HT1080 (cell line): ENCODE measurements at regions not wholly inside any gene's neighbourhood (a gene's known extent, or its start where the extent isn't known, plus 50 kb on each side); places are given as distances from the start of the nearest gene placed in this dataset.
"Not testable (repeated sequence)": the region's sequence is repeated elsewhere in the genome, so short reads cannot be mapped to it uniquely, and the experiment has no call there.

Experiments
- DNase-seq: peaks from one replicate; pipeline ENCODE4 v3.0.0-alpha.2; 2015; ENCODE audit warnings: low read depth

DNA sequence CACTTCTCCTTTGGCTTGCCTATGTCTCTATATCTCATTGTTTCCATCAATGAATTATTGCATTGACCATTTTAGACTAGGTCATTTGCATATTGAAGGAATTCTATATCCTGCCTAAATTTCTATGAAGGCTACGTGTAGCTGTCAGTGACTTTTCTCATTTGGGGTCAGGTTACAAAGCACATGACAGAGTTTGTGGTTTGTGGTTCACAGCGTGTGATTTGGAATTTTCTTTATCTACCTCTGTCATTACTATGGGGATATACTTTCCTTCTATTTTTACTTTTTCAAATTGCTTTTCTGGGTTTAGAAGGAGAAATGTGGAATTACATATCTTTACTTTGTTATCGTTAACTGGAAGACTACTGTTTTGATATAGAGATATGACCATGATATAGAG is 317.3 kb upstream of the CFAP20DC start:
- DNase-seq: peak; percentile 62

DNA sequence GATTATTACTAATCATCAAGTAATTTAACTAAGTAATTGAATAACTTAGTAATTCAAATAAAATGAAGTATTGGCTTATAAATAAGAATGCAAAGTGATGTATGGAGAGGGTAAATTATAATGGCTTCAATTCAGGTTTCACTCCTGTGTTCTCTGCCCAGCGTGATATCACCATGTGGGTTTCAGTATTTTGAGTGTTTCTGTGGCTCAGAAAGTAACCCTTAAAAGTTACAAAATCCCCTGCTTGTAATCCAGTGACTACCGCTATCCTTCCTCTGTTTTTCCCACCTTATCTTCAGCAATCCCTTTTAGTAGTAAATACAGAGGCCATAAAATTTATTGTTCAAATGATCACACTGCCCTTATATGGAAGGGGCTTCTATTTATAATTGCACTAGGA is 316.4 kb upstream of the CFAP20DC start:
- DNase-seq: no peak

DNA sequence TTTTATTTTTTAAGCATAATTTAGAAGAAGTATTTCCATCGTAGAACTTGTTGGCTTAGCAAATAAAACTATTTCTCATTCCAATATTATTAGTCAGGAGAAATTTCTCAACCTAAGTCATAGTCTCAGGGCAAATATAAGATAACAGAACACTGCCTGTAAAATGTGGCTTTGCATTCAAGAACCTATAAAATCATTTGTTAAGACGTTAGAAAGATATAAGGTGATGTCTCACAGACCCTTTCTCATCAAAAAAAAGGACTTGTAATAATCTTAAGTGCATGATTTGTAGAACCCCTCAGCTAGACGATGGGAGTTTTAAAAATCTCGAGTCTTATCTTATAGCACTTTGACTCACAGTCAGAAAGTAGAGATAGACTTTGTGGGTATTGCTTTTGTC is 314.7 kb upstream of the CFAP20DC start:
- DNase-seq: no peak

DNA sequence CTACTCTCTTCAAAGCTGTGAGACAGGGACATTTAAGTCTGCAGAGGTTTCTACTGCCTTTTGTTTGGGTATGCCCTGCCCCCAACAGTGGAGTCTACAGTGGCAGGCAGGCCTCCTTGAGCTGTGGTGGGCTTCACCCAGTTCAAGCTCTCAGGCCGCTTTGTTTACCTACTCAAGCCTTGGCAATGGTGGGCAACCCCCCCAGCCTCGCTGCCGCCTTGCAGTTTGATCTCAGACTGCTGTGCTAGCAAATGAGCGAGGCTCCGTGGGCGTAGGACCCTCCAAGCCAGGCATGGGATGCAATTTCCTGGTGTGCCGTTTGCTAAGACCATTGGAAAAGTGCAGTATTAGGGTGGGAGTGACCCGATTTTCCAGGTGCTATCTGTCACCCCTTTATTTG is 310.5 kb upstream of the CFAP20DC start:
- DNase-seq: not testable (repeated sequence)

DNA sequence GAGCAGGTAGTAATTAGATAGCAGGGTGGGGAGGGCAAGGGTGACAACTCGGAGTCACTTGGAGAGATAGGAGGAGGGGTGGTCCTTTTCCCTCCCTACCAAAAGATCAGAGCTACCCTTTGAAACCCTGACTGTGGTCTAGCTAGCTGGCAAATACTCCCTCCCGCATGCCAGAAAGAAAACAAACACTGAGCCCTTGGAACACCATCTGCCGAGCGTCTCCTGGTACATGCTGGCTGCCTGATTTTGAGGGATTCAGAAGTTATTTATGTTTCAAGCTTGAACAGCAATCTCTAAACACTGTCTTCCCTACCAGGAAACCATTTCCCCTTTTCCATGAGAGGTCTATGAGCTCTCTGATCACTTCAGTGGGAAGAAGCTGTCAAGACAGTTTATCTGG is 291.6 kb upstream of the CFAP20DC start:
- DNase-seq: no peak

DNA sequence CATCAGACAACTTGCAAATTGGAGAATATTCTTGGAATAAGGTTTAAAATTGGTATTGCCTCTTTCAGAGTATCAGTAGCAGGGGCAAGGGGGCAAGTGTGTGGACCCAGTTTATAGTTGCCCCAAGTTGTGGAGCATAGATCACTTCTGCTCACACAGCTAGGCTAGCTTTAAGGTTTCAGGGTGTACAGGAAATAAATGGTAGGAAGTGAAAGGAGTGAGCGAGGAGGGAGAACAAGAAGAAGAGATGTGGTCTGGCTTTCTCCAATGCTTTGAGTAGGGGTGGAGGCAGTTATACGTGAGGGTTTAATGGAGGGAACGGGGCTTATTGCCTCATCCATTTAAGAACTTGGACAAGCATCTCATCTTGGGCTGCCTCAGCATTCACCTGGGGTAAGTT is 290.0 kb upstream of the CFAP20DC start:
- DNase-seq: no peak

DNA sequence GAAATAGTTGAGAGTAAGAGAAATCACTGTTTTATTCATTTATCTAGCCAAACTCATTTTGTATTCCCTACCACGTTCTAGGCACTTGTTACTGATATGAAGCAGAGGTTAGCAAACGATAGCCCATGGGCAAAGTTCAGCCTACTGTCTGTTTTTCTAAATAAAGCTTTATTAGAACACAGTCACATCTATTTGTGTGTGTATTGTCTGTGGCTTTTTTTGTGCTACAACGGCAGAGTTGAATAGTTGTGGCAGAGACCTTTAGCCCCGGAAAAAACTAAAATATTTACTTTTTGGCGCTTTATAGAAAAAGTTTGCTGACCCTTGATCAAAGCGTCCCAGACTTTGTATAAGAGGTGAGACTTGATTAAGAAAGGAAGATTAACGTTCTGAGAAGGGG is 289.1 kb upstream of the CFAP20DC start:
- no peak for DNase-seq

DNA sequence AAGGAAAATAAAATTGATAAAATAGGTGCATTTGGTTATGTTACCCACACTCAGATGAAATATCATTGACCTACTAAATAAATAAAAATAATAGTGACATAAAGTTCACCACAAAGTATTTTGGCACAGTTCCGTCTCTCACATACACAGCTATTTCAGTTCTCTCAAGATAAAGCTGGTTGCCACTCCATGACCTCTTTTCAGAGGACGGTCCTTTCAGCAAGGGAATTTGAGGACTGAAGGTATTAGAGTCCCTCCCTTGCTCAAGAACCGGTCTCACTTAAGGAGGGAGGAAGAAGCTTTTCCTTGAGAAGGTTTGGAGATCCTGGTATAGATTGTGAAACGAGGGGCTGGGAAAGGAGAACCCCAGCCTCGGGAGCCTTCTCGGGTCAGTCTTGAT is 285.5 kb upstream of the CFAP20DC start:
- DNase-seq: no peak

DNA sequence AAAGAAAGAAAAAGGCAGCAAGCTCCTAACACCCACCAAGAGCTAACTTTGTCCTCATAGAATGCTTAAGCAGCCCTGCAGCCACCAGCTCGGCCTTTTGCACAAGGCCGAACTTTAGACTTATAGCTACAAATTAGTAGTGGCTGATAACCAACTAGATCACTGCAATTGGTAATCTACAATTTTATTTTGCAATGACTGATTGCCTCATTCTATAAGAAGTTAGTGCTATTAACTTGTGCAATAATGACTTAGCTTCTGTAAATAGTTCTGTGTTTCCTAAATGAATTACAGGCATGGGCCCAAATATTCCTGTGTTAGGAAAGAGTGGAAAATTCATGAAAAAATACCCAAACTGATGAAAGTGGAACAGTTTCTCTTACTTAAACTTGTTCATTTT is 284.8 kb upstream of the CFAP20DC start:
- DNase-seq: no peak

DNA sequence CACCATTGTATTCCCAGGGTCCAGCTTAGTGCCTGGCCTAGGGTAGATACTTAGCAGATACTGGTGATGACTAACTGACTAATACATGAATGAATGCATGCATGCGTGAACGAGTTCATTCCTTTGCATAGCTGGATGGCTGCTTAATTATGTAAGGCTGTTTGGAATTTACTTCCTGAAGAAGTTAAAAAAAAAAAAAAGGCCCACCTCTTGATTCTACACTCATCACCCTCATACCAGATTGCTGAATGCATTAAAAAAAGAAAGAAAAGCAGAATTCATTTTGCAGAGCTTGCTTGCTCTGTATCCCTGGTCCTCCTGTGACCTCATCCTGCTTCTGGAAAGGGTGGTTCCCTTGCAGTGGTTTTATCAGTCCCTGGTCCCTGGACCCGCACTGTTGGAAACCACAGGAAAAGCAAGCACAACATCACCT is 277.6 kb upstream of the CFAP20DC start:
- DNase-seq: peak; percentile 88

DNA sequence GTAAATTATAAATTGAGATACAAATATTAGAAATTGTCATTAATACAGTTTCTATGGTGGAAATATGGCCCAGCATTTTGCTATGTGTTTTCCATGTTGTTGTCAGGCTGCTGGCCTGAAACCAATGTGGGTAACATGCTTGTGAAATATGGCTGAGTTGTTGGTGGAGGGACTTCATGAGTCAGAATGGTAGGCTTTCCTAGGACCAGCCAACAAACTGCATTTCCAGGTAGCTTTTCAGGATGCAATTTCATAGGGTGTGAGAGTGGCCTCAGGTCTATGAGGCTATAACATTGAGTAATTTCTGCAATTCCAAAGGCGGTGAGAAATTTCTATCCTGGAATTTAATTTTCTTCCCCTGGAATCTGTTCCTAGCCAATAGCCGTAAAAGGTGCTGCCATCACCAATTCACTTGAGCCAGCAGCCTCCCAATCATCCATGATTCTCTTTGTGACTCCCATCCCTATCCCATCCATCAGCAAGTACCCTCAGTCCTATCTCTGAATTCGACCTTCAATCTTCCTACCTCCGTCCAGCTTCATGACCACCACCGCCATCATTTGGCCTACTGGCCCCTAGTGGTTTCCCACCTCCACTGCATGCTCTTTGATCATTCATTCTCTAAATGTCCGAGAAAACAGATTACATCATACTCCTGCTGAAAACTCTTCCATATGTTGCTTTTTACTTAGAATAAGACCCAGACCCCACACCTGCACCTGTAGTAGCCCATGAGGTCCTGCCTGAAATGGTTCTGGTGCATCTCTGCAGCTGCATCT is 276.6 kb upstream of the CFAP20DC start:
- no peak for DNase-seq

DNA sequence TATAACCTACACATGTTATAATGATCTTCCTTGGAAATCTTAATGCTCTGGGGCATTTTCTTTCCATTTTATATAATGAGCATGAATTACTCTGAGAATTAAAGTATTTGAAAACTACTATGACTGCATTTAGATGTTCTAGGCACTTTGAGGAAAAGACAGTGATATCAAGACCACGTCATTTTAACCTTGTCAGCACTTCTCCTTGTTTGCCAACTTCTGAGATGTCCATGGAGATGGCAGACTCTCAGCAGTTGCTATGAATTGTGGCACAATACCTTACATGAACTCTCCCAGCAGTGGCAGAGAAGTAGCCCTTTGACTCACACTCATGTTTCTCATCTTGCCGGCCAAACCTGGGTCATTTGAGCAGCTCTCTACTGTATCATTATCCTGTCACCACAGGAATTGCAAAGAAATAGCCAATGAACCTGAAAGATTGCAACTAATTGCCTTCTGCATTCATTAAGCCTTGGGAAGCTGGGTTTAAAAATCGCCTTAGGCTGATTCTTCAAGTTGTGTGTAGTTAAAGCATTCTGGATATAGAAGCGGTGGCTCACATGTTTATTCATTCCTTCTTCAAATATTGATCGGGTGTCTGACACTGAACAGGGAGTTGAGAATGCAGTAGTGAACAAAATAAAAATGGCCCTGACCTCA is 272.2 kb upstream of the CFAP20DC start:
- DNase-seq: no peak

DNA sequence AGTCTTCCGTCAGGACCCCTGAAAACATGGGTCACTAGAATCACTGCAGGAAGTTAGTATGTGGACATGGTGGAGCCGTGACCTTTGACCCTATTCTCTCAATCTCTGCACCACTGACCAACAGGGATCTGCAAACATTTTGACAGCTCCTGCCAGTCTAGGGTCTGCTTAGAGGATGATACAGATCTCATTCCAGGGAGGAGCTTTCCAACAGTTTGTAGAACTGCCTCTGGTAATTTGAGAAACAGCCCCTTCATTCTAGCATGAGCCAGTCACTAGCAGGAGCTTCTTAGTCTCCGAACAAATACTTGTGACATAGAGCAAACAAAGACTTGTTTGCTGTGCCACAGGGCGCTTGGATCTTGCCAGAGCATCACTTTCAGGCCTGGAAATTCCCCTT is 270.3 kb upstream of the CFAP20DC start:
- no peak for DNase-seq

DNA sequence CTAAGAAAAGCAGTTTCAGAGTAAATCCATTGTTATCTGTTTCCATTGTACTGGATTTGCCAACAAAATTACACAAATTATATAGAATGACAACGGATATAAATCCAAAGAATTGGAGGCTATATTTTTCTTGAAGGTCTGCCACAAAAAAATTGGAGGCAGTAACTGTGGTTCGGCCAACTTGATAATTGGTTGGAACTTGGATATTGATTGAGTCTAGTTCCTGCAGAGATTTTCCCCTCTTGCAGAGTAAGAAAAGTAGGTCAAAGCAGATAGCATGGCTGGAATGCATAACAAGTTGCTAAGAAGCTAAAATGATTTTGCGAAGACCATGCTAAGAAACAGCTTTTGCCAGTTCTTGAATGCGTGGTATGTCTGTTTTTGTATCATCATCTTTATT is 269.6 kb upstream of the CFAP20DC start:
- DNase-seq: no peak

DNA sequence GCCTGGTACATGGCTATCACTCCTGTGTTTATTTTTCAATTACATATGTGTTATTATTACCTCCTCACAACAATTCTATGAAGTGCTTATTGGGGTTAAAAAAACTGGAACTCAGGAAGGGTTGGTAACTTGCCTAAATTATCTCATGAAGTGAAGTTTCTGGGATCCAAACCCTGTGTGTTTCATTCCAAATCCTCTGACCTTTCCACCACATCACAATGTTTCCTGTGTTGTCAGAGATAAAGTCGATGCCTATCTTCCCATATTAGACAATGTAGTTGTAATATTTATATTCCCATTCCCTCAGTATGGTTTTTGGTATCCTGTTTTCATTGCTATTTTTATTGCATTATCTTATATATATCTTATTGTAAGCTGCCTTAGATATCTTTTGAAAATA is 269.1 kb upstream of the CFAP20DC start:
- no peak for DNase-seq

DNA sequence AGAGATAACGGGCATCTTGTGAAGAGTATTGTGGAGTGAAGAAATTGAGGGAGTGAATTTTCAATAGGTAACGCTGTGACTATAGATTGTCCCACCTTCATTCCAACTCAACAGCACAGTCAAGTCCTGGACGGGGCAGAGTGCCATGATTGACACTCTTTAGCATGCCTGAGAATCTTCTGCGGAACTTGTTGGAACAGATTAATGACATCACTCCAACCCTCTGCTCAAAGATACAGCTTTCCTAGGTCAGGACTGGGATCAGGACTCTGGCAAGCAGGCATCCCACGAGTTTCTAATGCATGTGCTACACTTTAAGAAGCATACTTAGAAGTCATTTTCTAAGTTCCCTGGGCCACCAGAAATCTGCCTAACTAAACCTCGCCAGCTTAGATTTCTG is 267.6 kb upstream of the CFAP20DC start:
- no peak for DNase-seq

DNA sequence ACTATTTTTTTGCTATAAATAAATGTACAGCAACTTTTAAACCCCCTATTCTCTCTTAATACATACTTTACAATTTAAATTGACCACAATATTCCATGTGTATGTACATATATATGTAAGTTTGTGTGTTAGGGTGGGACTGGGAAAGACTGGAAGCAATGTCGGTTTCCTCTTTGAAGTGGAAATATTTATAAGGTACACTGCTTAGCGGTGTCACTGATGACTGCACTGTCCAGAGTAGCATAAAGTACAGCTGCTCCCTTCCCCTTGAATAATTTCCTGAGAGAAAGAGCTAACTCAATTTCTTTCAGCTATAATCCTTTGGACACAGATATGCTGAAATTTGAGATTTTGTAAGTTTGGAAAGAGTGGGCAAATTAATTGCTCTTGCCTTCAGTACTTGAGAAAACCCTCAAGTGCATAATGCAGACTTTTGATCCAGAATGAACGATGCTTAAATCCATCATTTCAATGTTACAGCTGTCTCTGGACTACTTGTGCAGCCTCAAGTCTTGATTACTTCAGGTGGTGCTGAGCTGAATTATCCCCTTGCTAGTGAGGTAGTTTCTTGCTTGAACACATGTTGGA is 267.0 kb upstream of the CFAP20DC start:
- no peak for DNase-seq

DNA sequence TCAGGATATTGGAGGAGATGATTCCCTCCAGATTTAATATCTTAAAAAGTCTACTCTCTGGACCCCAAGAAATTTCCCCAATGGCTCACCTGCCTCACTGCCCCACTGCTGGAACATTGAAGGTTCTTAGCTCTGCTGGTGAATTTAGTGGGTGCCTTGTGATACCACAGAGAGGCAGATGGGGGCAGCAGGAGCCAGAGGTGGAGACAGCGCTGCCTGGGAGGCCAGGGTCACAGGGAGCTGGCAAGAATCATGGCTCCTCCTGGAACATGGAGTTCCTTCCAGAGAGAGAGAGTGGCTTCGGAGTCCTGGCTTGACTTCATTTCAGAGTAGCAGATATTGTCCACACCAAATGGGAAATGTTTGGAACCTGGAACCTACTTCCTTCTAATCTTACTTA is 263.5 kb upstream of the CFAP20DC start:
- DNase-seq: peak; percentile 28

DNA sequence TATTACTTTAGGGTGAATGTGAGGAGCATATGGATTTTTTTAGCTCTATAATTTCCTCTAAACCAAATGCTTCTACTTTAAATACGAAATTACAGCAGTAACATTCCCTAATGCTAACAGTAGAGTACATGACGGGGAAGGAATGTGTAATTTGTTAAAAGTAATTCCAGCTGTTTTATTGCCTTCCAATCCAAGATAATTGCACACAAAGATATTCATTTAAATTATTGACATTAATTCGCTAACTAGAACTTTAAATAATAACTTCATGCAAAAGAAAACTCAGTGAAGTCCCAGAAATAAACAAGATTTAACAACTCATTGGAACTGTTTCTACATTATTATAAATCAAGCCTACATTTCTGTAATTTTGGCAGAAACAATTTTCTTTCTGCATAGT is 261.4 kb upstream of the CFAP20DC start:
- no peak for DNase-seq

DNA sequence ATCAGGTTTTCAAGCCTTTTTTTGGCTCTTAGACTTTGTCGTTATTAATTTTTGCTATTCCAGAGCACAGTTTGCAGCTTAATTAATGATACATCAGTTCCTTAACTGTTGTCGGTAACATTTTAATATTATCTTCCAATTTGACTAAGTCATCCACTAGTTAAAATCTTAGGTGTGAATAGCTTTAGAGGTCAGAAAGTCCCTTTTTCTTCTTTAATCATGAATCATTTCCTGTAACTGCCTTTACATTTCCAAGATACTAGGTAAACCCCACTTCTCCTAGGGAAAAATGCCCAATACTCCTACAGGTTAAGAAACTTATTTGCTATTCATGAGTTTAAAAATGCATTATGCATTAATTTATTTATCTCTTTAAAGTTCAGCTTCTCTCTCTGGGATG is 260.9 kb upstream of the CFAP20DC start:
- no peak for DNase-seq

DNA sequence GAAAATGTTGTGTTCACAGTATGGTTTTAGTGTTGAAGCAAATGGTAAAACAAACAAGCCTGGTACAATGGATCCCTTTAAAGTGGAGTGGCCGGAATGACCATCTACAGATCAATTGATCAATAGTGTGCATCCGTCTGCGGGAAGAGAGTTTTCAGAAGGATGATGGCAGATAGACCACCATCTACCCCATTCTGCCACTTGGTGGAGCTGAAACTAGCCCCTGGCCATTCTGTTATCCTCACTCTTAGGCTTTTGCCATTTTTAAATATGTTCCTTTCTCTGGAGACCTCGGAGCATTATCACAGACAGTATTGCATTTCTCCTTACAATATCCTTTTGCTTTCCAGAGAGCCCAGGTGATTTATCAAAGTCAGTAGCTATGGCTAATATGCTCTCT is 258.9 kb upstream of the CFAP20DC start:
- DNase-seq: no peak

DNA sequence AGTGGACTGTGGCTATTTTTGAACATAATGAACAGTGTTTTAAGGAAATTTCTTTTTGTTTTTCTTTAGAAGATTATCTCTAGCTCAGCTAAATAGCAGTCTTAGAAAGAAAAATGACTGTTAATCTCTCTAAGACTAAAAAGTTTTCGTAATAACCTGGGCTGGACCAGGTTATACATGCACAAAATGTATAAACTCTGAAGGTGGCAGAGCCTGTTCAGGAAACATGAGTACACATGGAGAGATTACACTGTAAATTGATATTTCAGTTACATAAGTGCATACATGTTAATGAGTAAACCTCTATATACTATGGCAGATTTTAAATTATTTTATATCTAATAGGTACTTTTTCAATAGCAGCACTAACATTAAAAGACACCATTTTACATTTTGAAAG is 258.2 kb upstream of the CFAP20DC start:
- DNase-seq: no peak

DNA sequence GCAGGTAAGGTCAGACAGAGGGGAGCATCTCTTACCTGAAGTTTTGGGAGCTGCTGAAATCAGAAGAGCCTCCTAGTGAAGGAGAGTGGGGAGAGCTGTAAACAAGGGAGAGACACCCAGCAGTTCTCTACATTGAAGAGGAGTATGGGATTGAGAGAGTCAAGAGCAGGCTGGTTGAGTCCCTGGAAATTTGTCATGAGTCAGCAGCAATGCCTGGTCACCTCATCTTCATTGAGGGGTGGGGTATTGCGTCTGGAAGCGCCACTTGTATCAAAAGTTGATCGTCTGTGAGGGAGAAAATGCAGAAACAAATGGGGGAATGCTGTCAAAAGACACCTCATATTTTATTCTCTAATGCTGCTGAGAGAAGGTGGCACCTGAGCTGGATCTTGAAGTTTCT is 256.6 kb upstream of the CFAP20DC start:
- no peak for DNase-seq
